K562 (cell line): ENCODE measurements at regions not wholly inside any gene's neighbourhood (a gene's known extent, or its start where the extent isn't known, plus 50 kb on each side); places are given as distances from the start of the nearest gene placed in this dataset.
"Not testable (repeated sequence)": the region's sequence is repeated elsewhere in the genome, so short reads cannot be mapped to it uniquely, and the experiment has no call there.

Experiments used
- BRD9 ChIP-seq: fragments of 450-650 bp; IDR thresholded peaks from 2 replicates; pipeline ENCODE4 v1.6.1; 2018; ENCODE audit warnings: low read depth; ENCODE audit not compliant: partially characterized antibody
- CHD4 ChIP-seq: fragments of 200-600 bp; sonication (generic); IDR thresholded peaks from 3 replicates; pipeline ENCODE4 v1.6.1; 2012; ENCODE audit warnings: low read depth, mild to moderate bottlenecking, mixed read lengths, low read length, inconsistent platforms; ENCODE audit not compliant: insufficient read depth, insufficient replicate concordance, poor library complexity, severe bottlenecking
- EP300 ChIP-seq: IDR thresholded peaks from 2 replicates; pipeline ENCODE4 v1.6.1; 2012; ENCODE audit warnings: low read length, improper control_type of control experiment
- FOXJ3 ChIP-seq: sonication (generic); formaldehyde crosslinking; IDR thresholded peaks from 2 replicates; pipeline ENCODE4 v1.4.0; 2020; ENCODE audit warnings: mild to moderate bottlenecking, missing genetic modification reagents
- HNRNPUL1 ChIP-seq: fragments of 200-400 bp; formaldehyde crosslinking; IDR thresholded peaks from 2 replicates; pipeline ENCODE4 v1.6.1; 2017; ENCODE audit warnings: low read length
- JUNB ChIP-seq: fragments of 450-650 bp; formaldehyde crosslinking; conservative IDR thresholded peaks from 2 replicates; pipeline ENCODE4 v1.4.0; 2020; ENCODE audit warnings: mild to moderate bottlenecking
- RFX5 ChIP-seq: IDR thresholded peaks from 2 replicates; pipeline ENCODE4 v1.6.1; 2011; ENCODE audit warnings: low read depth, mild to moderate bottlenecking, improper control_type of control experiment, low read length
- ZBTB7A ChIP-seq: IDR thresholded peaks from 2 replicates; pipeline ENCODE4 v1.6.1; 2011; ENCODE audit warnings: low read depth, mild to moderate bottlenecking, low read length, moderate library complexity, borderline replicate concordance; ENCODE audit not compliant: control insufficient read depth
- ZNF274 ChIP-seq: IDR thresholded peaks from 2 replicates; pipeline ENCODE4 v1.6.1; 2011; ENCODE audit warnings: low read depth, mild to moderate bottlenecking, low read length, moderate library complexity, borderline replicate concordance
- TF ChIP-seq, protein P1 (sequence below), 3 experiments: IDR thresholded peaks in 2 of 3; conservative IDR thresholded peaks in 1 of 3; 2 replicates each; pipeline ENCODE4 v1.5.1; 2011 to 2012; ENCODE audit warnings: low read length in 3 of 3, mild to moderate bottlenecking in 3 of 3, control low read depth in 2 of 3, improper control_type of control experiment in 1 of 3, inconsistent platforms in 1 of 3, low read depth in 1 of 3, mixed read lengths in 1 of 3, moderate library complexity in 1 of 3; ENCODE audit not compliant: insufficient read depth in 2 of 3

DNA sequence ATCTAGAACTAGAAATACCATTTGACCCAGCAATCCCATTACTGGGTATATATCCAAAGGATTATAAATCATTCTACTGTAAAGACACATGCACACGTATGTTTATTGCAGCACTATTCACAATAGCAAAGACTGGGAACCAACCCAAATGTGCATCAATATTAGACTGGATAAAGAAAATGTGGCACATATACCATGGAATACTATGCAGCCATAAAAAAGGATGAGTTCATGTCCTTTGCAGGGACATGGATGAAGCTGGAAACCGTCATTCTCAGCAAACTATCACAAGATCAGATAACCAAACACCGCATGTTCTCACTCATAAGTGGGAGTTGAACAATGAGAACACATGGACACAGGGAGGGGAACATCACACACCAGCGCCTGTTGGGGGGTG, 94.2 kb downstream of the HNRNPD start:
- TF ChIP-seq CHD4; HNRNPUL1; ZBTB7A; EP300; ZNF274; JUNB (CRISPR knock-in tag); FOXJ3 (CRISPR knock-in tag); RFX5; BRD9: not testable (repeated sequence)
- TF ChIP-seq, protein P1, sequence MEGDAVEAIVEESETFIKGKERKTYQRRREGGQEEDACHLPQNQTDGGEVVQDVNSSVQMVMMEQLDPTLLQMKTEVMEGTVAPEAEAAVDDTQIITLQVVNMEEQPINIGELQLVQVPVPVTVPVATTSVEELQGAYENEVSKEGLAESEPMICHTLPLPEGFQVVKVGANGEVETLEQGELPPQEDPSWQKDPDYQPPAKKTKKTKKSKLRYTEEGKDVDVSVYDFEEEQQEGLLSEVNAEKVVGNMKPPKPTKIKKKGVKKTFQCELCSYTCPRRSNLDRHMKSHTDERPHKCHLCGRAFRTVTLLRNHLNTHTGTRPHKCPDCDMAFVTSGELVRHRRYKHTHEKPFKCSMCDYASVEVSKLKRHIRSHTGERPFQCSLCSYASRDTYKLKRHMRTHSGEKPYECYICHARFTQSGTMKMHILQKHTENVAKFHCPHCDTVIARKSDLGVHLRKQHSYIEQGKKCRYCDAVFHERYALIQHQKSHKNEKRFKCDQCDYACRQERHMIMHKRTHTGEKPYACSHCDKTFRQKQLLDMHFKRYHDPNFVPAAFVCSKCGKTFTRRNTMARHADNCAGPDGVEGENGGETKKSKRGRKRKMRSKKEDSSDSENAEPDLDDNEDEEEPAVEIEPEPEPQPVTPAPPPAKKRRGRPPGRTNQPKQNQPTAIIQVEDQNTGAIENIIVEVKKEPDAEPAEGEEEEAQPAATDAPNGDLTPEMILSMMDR (IDR thresholded peaks at IDR 0.05 in 2 of 3, conservative IDR thresholded peaks at IDR 0.05 in 1 of 3; ENCODE audit: insufficient read depth in 2 of 3, low read depth in 1 of 3, low read length in 3 of 3): not testable (repeated sequence)
